ENCODE measurements at regions not wholly inside any gene's neighbourhood (a gene's known extent, or its start where the extent isn't known, plus 50 kb on each side); places are given as distances from the start of the nearest gene placed in this dataset.

DNA sequence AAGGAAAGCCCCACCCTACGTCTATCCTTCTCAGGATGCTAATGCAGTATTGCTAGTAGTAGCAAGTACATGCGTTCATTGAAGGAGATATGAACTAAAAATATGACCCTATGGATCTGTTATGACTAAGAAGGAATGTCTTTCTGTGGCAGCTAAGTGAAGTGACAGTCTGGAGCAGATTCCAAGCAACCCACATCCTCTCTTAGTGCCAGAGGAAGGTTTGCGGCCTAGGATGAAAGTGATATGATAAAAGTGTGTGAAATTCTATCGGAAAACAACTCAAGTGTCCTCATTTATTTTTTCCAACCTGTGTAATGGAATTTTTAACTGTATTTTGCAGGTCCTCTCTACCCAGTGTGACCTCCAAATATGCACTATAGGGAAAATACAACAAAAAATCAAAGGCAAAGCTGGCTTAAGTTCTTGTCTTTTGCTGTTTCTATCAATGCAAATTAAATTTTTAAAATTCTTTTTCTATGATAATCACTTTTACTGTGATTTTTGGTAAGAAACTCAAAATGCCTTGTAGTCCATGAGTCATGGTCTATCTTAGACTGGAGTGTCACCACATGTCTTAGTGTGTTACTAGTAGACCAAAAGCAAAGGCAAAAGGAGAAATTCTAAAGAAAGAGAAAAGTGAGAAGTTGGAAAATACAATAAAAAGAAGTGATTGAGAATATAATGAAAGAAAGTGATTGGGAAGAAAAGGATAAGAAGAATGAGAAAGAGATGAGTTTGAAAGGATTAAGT lies 161.2 kb upstream of the TMCO5A start:
- DNase-seq (ENCODE audit: low read depth in 4 of 4, low spot score in 3 of 4) = no peak

DNA sequence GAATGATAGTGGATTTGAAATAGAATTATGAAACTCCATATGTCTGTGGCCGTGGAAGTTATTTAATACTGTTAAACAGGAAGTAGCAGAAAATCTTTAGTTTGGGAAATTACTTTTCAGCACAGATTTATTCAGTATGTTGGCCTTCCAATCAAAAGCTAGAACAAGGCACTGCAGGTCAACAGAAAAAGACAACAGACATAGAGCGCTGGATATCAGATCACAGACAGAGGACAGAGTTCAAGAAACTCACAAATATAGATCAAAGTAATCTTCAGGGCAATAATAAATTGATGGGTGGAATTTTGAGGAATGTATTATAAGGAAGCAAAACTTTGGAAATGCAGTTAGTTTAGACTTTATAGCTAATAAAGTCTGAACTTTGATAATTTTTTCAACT lies 159.5 kb upstream of the TMCO5A start:
- no peak for DNase-seq (ENCODE audit: low read depth in 4 of 4, low spot score in 3 of 4)

DNA sequence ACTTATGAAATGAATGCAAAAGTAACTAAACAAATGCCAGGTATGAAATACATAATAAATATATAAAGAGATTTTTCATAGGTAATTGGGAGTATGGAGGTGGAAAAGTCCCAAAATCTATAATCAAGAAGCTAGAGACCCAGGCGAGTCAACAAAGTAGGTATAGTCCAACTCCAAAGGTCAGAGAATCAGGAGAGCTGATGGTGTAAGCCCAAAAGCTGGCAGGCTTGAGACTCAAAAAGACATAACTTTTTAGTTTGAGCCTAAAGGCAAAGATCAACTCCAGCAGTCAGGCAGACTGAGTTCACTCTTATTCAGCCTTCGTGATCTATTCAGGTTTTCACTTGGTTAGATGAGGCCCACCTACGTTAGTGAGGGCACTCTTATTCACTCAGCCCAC lies 157.4 kb upstream of the TMCO5A start:
- DNase-seq (ENCODE audit: low read depth in 4 of 4, low spot score in 3 of 4) = no peak

DNA sequence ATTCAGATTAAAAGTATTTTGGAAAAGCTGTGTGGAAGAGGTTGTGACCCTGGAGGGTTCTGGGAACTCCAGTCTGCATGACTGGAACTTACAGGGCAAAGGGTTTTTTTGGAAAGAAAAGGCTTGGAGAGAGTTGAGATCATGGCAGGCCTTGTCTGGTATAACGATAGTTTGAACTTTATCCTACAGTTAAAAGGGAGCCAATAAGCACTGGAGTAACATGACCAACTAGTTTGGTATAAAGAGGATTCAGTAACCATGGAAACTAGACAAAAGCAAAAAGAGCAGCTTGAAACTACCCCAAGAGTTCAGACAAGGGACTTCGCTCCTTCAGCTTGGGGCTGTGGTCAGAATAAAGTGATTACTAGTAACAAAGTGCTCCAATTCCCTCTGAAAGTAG lies 151.2 kb upstream of the TMCO5A start:
- no peak for DNase-seq (ENCODE audit: low read depth in 4 of 4, low spot score in 3 of 4)

DNA sequence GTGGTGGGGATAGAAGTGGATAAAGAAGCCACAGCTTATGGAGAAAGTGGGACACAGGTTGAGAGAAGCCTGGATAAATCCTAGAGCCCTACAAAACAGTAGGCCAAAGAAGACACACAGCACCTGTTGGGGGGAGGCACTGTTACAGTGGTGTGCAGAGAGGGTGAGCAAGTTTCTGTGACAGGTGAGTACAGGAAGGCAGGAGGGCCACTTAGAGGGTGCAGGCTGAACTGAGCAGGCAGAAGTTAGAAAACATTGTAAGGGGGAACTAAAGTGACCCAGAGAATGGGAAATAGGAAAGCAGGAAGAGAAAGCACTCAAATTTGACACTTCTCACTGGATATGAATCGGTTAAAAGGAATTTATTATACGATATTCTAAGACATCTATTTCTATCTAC lies 146.1 kb upstream of the TMCO5A start:
- DNase-seq (ENCODE audit: low read depth in 4 of 4, low spot score in 3 of 4) = no peak

DNA sequence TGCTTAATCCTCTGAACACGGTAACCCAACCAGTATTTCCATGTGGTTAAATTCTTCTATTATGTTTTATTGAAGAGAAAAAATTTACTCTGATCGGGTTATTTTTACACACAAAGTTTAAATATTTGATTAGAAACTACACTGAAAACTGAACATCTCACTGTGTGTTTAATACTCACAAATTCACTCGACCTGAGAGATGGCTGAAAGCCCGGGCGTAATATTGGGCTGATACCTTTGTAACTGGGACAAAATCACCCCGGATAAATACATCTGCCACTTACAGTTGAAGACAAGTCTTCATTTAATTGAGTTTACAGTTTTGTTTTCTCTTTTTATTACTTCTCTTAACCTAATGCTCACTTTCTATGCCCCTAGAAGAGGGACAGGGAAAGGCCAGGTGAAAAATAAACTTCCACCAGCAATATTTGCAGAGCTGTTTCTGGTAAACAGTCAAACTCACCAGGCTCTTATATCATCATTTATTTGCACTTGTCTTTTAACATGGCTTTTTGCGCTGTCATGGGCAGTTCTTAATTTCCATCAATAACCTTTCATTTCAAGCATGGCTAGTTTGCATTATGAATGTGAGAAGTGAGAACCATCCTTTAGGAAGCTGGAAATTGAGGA lies 145.6 kb upstream of the TMCO5A start:
- DNase-seq (ENCODE audit: low read depth in 4 of 4, low spot score in 3 of 4) = no peak

DNA sequence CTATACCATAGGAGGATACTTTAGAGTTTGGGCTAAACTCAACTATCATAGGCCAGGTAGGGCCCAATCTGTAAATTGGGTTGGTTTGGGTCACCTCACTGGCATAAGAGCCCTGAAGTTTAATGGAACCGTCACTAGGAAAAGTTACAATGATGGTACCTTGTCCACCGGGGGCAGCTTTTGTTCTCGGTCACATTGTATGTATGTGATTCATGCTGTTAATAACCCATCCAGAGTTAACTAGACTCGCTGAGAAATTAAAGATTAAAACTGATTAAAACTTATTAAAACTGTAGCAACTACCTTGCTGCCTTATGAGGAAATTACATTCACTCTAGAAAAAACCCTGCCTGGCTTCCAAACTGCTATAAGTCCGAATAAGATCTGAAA lies 145.0 kb upstream of the TMCO5A start:
- no peak for DNase-seq (ENCODE audit: low read depth in 4 of 4, low spot score in 3 of 4)

DNA sequence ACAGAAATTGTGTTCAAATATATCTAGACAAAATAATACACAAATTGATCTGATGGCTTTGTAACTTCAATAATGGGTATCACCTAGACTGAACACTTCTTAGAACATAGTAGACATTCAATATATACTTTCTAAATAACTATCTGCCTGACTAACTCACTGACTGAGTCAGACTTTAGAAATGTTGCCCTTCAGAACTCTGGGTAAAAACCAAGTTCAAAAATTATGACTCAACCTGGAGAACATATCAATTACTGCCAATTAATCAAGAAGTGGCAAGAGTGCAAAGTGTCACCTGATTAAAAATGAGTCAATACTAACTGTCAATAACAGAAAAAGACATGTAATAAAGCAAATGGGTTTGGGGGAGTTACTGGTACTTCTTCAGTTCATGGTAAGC lies 144.6 kb upstream of the TMCO5A start:
- no peak for DNase-seq (ENCODE audit: low read depth in 4 of 4, low spot score in 3 of 4)

DNA sequence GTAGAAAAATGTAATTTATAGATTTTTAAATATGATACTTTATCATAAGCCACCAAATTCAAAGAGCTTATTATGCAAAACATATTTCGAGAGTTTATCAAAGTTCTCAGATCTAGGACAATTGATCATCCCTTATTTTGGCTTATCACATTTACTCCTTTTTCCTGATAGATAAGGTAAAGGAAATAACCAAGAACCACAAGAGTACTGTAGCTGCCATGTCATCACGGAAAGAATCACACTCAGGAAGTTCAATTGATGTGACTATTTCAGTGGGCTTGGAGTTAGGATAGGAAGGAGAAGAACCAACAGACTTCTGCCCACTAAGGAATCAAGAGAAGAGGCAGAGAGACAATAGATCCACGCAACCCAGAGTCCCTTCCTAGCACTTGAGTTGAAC lies 142.7 kb upstream of the TMCO5A start:
- DNase-seq (ENCODE audit: low read depth in 4 of 4, low spot score in 3 of 4) = no peak

DNA sequence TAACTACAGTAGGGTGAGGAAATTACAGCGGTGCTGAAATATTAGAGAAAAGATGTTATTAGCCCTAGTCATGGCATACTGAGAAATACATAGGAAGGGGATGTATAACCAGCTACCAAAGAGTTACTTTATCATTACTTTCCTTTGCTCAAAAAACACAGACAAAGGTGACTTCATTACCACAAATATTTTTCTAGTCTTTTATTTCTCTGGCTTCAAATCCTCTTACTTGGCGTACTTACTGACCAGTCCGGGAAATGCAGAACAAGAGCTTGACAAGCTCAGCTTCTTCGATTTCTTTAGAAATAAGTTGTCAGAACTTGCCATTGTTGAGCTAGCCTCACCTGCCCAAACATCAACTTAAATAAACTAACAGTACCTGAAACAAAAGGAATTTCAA lies 142.1 kb upstream of the TMCO5A start:
- no peak for DNase-seq (ENCODE audit: low read depth in 4 of 4, low spot score in 3 of 4)

DNA sequence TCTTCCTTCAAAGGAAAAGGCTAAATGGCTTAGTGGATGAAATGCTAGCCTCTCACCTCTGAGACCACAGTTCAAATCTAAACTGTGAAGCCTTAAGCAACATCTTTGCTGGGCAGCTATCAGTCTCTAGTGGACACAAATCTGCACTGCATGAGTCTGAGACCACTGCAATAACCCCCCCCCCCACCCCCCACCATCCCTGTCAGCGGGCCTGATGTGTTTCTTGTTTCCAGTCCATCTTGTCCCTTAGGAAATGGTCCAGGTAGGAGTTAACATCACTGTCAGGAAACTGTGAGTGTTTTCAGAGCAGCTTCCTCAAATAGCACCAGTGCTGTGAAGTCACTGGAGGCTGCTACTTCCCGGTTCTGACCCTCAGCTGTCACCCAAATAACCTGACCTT lies 140.6 kb upstream of the TMCO5A start:
- no peak for DNase-seq (ENCODE audit: low read depth in 4 of 4, low spot score in 3 of 4)

DNA sequence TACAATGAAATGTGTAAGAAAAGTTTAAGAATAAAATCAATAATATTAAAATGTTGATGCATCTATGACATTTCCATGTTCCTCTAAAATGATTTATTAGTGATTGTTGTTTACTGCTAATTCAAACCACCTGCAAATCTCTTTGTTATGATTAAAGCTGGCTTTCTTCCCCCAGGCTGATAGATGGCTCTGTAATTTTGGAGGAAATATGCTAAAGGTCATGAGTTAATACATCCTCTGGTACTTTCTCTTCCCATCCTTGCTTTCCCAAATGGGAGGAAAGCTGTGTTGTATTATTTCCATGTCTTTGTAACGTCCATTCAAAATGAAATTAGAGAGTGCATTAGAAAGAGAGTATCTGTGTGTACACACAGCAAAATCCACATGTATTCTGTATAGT lies 139.5 kb upstream of the TMCO5A start:
- DNase-seq (ENCODE audit: low read depth in 4 of 4, low spot score in 3 of 4) = no peak

DNA sequence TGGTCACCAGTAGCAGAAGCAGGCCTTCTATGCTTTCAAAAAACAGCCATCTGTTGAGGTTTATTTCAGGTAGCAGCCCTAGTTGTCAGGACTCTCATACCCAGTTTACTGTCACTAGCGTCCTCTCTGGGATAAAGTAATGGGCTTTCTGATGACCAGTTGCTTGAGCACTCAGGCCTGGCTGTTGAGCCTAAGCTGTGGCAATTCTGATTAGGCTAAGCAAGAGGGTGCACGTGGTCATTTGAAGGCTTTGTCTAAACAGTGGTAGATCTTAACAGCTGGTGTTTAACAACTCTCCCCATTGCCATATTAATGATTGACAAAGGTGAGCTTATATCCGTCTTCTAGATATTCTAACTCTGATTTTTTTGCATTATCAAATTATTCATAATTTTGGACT lies 132.9 kb upstream of the TMCO5A start:
- no peak for DNase-seq (ENCODE audit: low read depth in 4 of 4, low spot score in 3 of 4)

DNA sequence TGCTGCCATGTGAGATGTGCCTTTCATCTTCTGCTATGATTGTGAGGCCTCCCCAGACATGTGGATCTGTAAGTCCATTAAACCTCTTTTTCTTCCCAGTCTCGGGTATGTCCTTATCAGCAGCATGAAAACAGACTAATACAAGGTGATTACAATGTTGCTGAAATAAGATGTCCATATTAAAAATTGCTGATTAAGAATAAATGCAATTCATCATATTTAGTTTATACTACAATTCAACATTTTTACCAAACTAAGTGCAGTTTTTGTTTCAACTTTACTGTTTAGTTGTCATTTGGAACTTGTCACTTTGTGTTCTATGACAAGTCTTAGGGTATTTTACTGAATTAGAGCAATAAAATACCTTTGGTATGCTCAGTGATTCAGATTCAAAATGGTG lies 127.6 kb upstream of the TMCO5A start:
- no peak for DNase-seq (ENCODE audit: low read depth in 4 of 4, low spot score in 3 of 4)

DNA sequence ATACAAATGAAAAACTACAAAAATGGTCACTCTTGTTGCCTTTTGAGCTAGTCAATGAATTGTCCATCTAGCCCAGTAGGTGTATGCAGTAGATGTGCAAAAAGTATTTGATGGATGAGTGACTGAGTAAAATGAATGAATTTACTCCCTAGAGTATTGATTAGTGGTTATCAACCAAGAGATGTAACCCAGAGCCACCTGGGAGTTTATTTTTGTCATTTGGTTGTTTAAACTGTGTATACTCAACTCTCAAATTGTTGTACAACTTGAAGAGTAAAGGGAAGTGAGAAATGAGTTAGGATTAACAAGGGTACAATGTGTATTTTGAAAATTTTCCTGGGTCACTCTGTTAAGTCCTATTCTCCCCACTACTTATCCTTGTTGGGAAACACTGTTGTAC lies 124.1 kb upstream of the TMCO5A start:
- DNase-seq (ENCODE audit: low read depth in 4 of 4, low spot score in 3 of 4) = no peak

DNA sequence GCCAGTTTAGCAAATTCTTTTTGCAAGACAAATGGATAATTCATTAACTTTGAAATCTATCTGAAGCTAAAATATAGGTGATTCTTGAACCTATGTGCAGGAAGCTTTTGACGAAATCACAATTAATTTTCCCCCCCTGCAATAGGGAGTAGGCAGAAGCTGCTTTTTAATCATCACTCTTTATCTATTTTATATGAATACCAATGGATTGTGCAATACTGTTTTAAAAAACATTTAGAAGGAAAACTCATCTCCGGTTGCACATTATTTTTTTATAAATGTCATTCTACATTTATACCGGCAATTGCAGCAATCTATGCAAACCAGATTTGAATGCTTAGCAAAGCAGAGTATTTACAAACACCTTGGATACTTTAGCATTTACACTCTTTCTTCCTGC lies 121.1 kb upstream of the TMCO5A start:
- DNase-seq (ENCODE audit: low read depth in 4 of 4, low spot score in 3 of 4) = no peak

DNA sequence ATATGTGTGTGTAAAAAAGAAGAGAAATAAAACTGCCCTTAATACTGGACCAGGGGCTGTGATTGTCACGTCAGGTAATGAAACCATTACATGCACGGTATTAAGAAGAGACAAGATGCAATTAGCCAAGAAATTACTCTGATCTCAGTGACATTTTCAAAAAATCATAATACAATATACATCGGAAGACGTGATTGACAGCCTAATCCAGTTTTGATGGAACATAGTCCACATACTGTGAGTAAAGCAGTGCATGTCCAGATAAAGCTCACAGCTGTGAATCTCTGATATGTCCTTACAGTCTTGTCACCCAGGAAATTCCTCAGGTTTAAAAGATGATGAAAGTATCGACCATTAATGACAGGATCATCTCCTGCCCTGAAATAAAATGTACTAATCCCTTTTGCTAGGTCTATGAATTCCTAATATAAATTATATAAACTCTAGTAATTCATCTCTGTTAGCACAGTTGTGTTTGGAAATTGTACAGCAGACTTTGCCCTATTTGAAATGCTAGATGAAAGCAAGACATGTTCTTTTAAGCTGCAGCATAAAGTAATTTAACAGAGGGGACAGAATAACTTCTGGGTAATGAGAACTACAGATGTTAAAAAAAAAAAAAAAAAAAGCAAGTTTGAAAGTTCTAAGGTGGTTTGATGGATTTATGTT lies 119.5 kb upstream of the TMCO5A start:
- DNase-seq (ENCODE audit: low read depth in 4 of 4, low spot score in 3 of 4) = no peak

DNA sequence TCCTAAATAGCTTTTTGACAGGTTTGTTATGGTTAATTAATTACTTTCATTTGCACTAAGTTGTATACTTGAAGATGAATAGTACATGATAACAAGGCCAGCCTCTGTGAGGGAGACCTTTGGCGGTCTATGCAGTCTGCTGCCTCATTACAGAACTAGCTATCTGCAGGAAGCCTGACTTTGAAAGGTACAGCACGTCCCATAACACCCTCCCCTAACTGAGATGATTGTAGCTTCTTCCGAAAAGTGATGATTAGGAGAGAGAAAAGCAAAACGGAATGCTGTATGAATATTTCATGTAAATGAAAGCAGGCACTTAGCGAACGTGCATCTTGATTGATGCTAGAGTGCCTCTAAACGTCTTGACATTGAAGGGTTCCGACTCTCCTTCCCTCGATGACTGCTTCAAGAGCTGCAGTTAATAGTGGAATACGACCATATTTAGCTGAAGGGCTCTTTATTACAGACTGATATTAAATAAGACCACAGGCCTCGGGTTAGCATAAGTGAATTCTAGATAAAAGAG lies 116.2 kb upstream of the TMCO5A start:
- DNase-seq (ENCODE audit: low read depth in 4 of 4, low spot score in 3 of 4) = no peak

DNA sequence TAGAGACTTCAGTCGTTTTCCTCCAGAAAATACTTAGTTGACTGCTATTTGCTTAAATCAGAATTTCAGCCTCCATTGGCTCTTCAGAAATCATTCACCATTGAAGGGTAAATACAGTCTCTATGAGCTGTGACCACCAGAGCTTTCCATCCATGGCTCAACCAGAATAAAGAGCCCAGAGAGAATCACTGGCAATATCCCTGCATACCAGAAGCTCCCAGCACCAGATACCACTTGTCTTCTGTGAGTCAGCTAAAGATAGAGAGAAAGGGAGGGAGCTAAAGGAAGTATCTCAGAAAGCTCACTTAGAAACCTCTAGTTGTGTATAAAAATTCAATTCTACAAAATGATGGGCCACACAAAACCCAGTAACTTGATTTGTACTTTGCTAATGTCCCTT lies 115.2 kb upstream of the TMCO5A start:
- no peak for DNase-seq (ENCODE audit: low read depth in 4 of 4, low spot score in 3 of 4)

DNA sequence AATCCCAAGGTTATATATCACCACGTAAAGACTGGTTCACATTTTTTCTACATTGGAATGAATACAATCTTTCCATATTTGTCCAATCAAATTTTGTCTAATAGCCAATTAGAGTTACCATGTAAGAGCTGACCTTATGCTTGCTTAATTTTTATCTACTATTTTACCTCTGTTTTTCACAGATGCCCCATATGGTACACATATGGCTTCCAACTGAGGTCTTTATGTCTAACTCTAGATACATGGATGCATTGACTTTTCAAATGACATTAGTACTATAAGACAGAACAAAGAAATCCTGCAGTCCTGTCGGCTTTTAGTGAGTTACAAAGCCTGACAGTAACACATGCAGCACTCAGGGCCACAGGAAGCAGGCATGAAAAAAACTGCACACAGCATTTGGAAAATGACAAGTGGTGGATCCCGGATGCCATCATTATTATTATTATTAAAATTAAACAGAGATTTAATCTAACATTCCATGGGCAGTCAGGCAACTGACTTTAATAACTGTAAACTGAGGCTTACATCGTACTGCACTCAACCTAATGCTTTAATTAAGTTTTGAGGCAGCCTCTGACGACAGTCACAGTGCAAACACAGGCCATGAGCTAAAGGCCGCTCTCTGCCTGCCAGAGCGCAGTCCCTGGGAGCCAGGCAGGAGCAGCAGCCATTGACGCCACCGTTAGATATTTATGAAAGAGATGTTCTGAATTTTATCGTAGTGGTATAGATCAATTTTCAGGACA lies 113.9 kb upstream of the TMCO5A start:
- DNase-seq (ENCODE audit: low read depth in 4 of 4, low spot score in 3 of 4) = no peak

DNA sequence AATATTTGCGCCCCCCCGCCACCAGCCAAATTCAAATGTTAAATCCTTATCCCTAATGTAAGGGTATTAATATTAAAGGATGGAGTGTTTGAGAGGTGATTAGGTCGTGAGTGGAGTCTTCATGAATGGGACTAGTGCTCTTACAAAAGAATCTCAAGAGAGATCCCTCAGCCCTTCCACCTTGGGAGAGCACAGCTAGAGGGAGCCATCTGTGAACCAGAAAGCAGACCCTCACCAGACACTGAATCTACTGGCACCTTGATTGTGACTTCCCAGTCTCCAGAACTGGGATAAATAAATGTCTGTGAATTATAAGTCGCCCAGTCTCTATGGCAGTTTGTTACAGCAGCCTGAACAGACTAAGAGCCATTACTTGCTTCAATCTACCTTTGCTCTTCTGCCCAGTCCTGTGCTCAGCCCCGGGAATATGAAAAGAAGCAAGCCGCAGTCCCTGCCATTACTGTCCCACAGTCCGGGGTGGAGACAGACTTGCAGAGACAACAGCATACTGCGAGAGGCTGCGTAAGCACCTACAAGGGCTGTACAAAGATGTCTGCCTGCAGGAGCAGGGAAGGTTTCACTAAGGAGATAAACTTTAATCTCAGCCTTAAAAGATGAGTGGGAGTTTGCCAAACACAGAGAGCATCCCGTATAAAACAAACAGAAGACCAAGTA lies 110.7 kb upstream of the TMCO5A start:
- DNase-seq (ENCODE audit: low read depth in 4 of 4, low spot score in 3 of 4) = no peak

Measured in left renal pelvis (tissue), 4 donors.